SU-DHL-6 (cell line): ENCODE measurements at regions not wholly inside any gene's neighbourhood (a gene's known extent, or its start where the extent isn't known, plus 50 kb on each side); places are given as distances from the start of the nearest gene placed in this dataset.

Experiments
- H2AFZ ChIP-seq: fragments of 200-600 bp; sonication (generic); 2 replicates; pipeline ENCODE4 v1.6.1; 2014; ENCODE audit warnings: low read depth, mild to moderate bottlenecking, moderate library complexity, mixed read lengths, antibody characterized with exemption, low read length; ENCODE audit not compliant: severe bottlenecking
- H3F3A ChIP-seq: fragments of 200-600 bp; shearing (Covaris generic); 2 replicates; pipeline ENCODE4 v1.6.0; 2016; ENCODE audit warnings: antibody characterized with exemption, mild to moderate bottlenecking; ENCODE audit not compliant: insufficient read depth
- H3K27ac ChIP-seq: fragments of 200-600 bp; sonication (generic); 2 replicates; pipeline ENCODE4 v1.5.1; 2016; ENCODE audit warnings: low read depth, mild to moderate bottlenecking, low read length, moderate library complexity, mixed read lengths
- H3K27me3 ChIP-seq: fragments of 200-600 bp; sonication (generic), shearing (Covaris generic); 2 replicates; pipeline ENCODE4 v1.6.0; 2014; ENCODE audit warnings: mild to moderate bottlenecking, low read length
- H3K36me3 ChIP-seq: fragments of 200-600 bp; sonication (generic); 2 replicates; pipeline ENCODE4 v1.6.1; 2014; ENCODE audit warnings: mild to moderate bottlenecking, low read length, mixed read lengths
- H3K4me2 ChIP-seq: fragments of 300-600, 200-600 bp; shearing (Covaris generic), sonication (generic); 2 replicates; pipeline ENCODE4 v1.6.0; 2014; ENCODE audit warnings: low read length, low read depth, mild to moderate bottlenecking; ENCODE audit not compliant: poor library complexity, severe bottlenecking
- H3K4me3 ChIP-seq: fragments of 200-600 bp; sonication (generic); 2 replicates; pipeline ENCODE4 v1.5.1; 2014; ENCODE audit warnings: antibody characterized with exemption, low read length, mild to moderate bottlenecking, mixed read lengths; ENCODE audit not compliant: insufficient read depth, poor library complexity, severe bottlenecking
- H3K79me2 ChIP-seq: fragments of 200-600 bp; sonication (generic); 2 replicates; pipeline ENCODE4 v1.6.1; 2014; ENCODE audit warnings: mild to moderate bottlenecking, low read length, moderate library complexity; ENCODE audit not compliant: insufficient read depth
- H3K9ac ChIP-seq: fragments of 200-600 bp; sonication (generic); 2 replicates; pipeline ENCODE4 v1.7.0; 2014; ENCODE audit warnings: mild to moderate bottlenecking, low read length
- H3K9me2 ChIP-seq: fragments of 200-600 bp; sonication (generic); replicated peaks from 2 replicates; pipeline ENCODE4 v1.6.1; 2014; ENCODE audit warnings: low read length; ENCODE audit not compliant: insufficient read depth
- H3K9me3 ChIP-seq: fragments of 200-600 bp; sonication (generic); 2 replicates; pipeline ENCODE4 v1.6.1; 2014; ENCODE audit warnings: low read length, mixed read lengths; ENCODE audit not compliant: insufficient read depth
- H4K20me1 ChIP-seq: fragments of 200-600 bp; sonication (generic); 2 replicates; pipeline ENCODE4 v1.6.1; 2014; ENCODE audit warnings: low read depth, mild to moderate bottlenecking, antibody characterized with exemption, low read length, moderate library complexity, mixed read lengths
- CTCF ChIP-seq: fragments of 200-600 bp; sonication (generic); IDR thresholded peaks from one replicate; pipeline ENCODE4 v1.5.1; 2017; ENCODE audit warnings: antibody characterized with exemption, mild to moderate bottlenecking, low read length, moderate library complexity; ENCODE audit not compliant: insufficient read depth, poor library complexity, severe bottlenecking
- EZH2phosphoT487 ChIP-seq: fragments of 200-600 bp; sonication (generic), shearing (Covaris generic); conservative IDR thresholded peaks from 2 replicates; pipeline ENCODE4 v1.6.1; 2018; ENCODE audit warnings: mild to moderate bottlenecking, antibody characterized with exemption, low read length, moderate library complexity, mixed read lengths

GRCh38 chr1:30634507-30634906 is 88.9 kb downstream of the MATN1 start:
- Histone ChIP-seq H3K4me2 (no peak overlapping the region), H3K27me3 (peaks cover 4% of the 10 kb centered on the region; the same call in 1 of the 2 replicates)

GRCh38 chr1:30633294-30633693 is 90.1 kb downstream of the MATN1 start:
- H3K79me2 ChIP-seq = no peaks in the 10 kb centered on the region
- no peaks in the 10 kb centered on the region for H4K20me1 ChIP-seq
- H2AFZ ChIP-seq = no peak overlapping the region
- peaks cover 4% of the 10 kb centered on the region; the same call in 1 of the 2 replicates for H3K27me3 ChIP-seq
- H3K9me2 ChIP-seq = no peaks in the 10 kb centered on the region
- H3F3A ChIP-seq = no peaks in the 10 kb centered on the region
- no peak overlapping the region for H3K4me3 ChIP-seq
- no peak overlapping the region for H3K27ac ChIP-seq
- TF ChIP-seq CTCF = no peak
- TF ChIP-seq EZH2phosphoT487 = no peak
- no peak overlapping the region for H3K4me2 ChIP-seq
- H3K9me3 ChIP-seq = no peaks in the 10 kb centered on the region
- H3K36me3 ChIP-seq = no peaks in the 10 kb centered on the region
- H3K9ac ChIP-seq = no peak overlapping the region

More at GRCh38 chr1:30634507-30634906, 88.9 kb downstream of the MATN1 start:
- no peaks in the 10 kb centered on the region for H4K20me1 ChIP-seq
- H3K9ac ChIP-seq = no peak overlapping the region
- no peak overlapping the region for H3K4me3 ChIP-seq
- H3K36me3 ChIP-seq = no peaks in the 10 kb centered on the region
- H3F3A ChIP-seq = no peaks in the 10 kb centered on the region
- H3K79me2 ChIP-seq = no peaks in the 10 kb centered on the region
- TF ChIP-seq EZH2phosphoT487 = no peak
- TF ChIP-seq CTCF = no peak
- H3K9me2 ChIP-seq = no peaks in the 10 kb centered on the region
- H3K9me3 ChIP-seq = no peaks in the 10 kb centered on the region
- no peak overlapping the region for H3K27ac ChIP-seq
- no peak overlapping the region for H2AFZ ChIP-seq

GRCh38 chr1:30632481-30632880 is 90.9 kb downstream of the MATN1 start:
- H3K9me2 ChIP-seq = no peaks in the 10 kb centered on the region
- no peaks in the 10 kb centered on the region for H4K20me1 ChIP-seq
- no peaks in the 10 kb centered on the region for H3K79me2 ChIP-seq
- no peak overlapping the region for H3K9ac ChIP-seq
- peaks cover 4% of the 10 kb centered on the region; the same call in 1 of the 2 replicates for H3K27me3 ChIP-seq
- no peak overlapping the region for H3K4me2 ChIP-seq
- no peak for TF ChIP-seq CTCF
- no peak for TF ChIP-seq EZH2phosphoT487
- H3K27ac ChIP-seq = no peak overlapping the region
- H3K4me3 ChIP-seq = no peak overlapping the region
- no peaks in the 10 kb centered on the region for H3K36me3 ChIP-seq
- H3F3A ChIP-seq = no peaks in the 10 kb centered on the region
- 0 out of 2 replicates have a peak, but pooled peaks cover 3% of the 10 kb centered on the region for H3K9me3 ChIP-seq
- H2AFZ ChIP-seq = no peak overlapping the region
